Kidney tubule cell (primary cell): ENCODE measurements at regions not wholly inside any gene's neighbourhood (a gene's known extent, or its start where the extent isn't known, plus 50 kb on each side); places are given as distances from the start of the nearest gene placed in this dataset.

Source experiments
- DNase-seq: peaks from one replicate; pipeline ENCODE4 v3.0.0-alpha.2; 2018; ENCODE audit warnings: low spot score

GRCh38 chr6:15734118-15734897 lies 71.5 kb upstream of the DTNBP1 start:
- DNase-seq: no peak

DNA sequence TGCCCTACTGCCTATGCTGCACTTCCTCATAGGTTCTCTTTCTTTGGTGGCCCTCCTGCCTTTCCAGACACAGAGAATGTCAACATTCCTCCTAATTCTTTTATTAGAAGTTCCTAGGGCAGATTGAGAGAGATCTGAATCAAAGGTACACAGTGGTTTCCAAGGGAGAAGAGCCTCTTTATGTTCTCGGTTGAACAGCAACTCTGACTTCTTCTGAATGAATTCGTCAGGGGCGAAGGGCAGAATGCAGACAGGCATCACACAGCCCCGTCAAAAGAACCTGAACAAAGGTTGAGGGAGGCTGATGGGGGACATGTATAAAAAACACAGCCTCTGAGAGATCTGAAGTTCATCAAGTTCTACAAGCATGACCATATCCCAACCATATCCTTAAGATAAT lies 68.1 kb upstream of the DTNBP1 start:
- no peak for DNase-seq

GRCh38 chr6:15730442-15730841 lies 67.6 kb upstream of the DTNBP1 start:
- DNase-seq: no peak

GRCh38 chr6:15722731-15723130 lies 59.9 kb upstream of the DTNBP1 start:
- DNase-seq: no peak

GRCh38 chr6:15716889-15717288 lies 54.1 kb upstream of the DTNBP1 start:
- DNase-seq: no peak

DNA sequence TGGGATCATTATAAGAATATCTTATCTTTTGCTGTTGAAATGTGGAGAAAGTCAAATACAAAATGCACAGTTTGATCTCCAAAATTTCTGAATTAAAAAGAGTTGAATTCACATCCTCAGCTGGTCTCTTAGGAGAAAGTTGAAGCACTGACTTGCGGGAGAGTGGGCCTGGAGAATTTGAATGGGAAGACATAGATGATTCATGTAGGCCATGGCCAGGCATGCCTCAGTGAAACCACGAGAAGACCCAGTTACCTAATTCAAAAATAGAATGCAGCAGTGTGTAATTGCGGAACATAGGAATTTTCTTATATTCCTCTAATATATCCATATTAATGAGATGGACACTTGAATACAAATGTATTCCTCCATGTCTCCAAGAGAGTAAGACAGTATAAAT lies 53.0 kb upstream of the DTNBP1 start:
- peak; percentile 51 for DNase-seq

DNA sequence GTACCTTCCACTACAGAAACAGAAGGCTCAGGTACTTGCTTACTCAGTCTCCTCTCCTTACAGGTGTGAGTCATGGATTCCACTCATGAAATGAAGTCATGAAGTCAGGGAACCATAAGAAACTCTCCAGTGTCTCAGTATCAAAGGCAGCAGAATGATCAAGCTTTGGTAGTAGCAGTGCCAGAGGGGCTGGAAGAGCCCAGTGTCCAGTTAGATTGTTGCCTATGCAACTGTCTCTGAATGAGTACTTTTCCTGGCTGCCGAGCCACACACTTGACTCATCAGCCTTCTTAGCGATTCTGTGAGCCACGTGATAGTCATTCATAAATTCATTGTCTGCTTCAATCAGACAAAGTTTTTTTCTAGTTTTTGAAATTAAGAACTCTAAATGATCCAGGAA lies 52.2 kb upstream of the DTNBP1 start:
- DNase-seq: peak; percentile 96

- DNase-seq: no peak
Observed at GRCh38 chr6:15714658-15715057, 51.8 kb upstream of the DTNBP1 start.

DNA sequence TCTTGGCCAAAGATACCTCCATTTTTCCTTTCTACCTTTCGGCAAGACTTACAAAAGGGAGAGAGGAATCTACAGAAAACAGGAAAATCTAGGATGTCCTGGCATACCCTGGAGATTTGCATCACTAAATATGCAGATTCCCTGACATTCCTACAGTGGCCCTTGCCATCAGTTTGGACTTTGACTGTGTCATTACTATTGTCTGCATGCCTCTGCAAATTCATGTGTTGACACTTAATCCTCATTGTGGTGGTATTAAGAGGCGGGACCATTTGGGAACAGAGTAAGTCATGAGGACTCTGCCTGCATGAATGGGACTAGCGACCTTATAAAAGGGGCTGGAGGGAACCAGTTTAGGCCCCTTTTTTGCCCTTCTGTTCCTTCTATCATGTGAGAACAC lies 50.5 kb upstream of the DTNBP1 start:
- DNase-seq: no peak

- DNase-seq: no peak
Observed at GRCh38 chr6:15712797-15713196, 50.0 kb upstream of the DTNBP1 start.
